RWPE1 (cell line): ENCODE measurements at regions not wholly inside any gene's neighbourhood (a gene's known extent, or its start where the extent isn't known, plus 50 kb on each side); places are given as distances from the start of the nearest gene placed in this dataset.

Experiments used
- CTCF ChIA-PET: fragments of 350-600 bp; sonication (Branson Sonifier 250); formaldehyde crosslinking; extraction: SDS; loops from one replicate; lab custom pipeline; 2021; lab: Yijun Ruan, JAX
- POLR2A ChIA-PET: fragments of 400-600 bp; formaldehyde crosslinking; extraction: SDS; loops from one replicate; lab custom pipeline; 2020; ENCODE audit warnings: antibody characterized with exemption; ENCODE audit not compliant: low non-redundant PET; lab: Yijun Ruan, JAX
- DNase-seq: peaks from one replicate; pipeline ENCODE4 v3.0.0; 2012; ENCODE audit warnings: low spot score
- H3K27ac ChIP-seq: fragments of 450-650 bp; 2 replicates; pipeline ENCODE4 v1.5.1; 2017
- CTCF ChIP-seq: fragments of 450-650 bp; conservative IDR thresholded peaks from 2 replicates; pipeline ENCODE4 v1.5.1; 2017; ENCODE audit warnings: low read depth, mild to moderate bottlenecking

GRCh38 chr13:99883805-99884204 lies 87.8 kb downstream of the ZIC5 start:
- H3K27ac ChIP-seq: no peak overlapping the region
- DNase-seq: no peak
- CTCF ChIA-PET: no interaction called here
- POLR2A ChIA-PET: no interaction called here
- no peak for TF ChIP-seq CTCF

GRCh38 chr13:99878921-99879610 lies 92.5 kb downstream of the ZIC5 start:
- POLR2A ChIA-PET: no interaction called here

DNA sequence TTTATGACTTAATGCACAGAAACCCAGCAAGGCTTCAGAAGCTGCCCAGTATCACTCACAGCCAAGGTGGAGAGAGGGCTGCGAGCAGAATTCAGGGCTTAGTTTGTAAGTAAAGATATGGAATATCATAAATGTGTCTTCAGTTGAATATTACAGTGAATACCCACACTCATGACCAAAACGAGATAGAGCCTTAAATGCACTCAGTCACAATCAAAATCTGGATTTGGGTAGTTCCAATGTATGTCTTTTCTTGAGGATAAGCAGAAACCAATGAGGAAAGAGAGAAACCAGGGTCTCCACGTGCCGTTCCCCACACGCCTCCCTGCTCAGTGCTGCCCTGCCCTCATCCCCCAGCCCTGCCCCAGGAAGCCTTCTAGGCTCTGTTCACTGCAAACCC lies 94.9 kb downstream of the ZIC5 start:
- DNase-seq: no peak
- H3K27ac ChIP-seq: no peak overlapping the region
- no peak for TF ChIP-seq CTCF
- CTCF ChIA-PET: interaction anchor here (0.8 kb wide), 1 partner anchor 26 kb away, joined by 8 read pairs; no protein-coding TSS in a partner anchor
- POLR2A ChIA-PET: no interaction called here

More at GRCh38 chr13:99878921-99879610, 92.5 kb downstream of the ZIC5 start:
- no peak overlapping the region for H3K27ac ChIP-seq
- no peak for DNase-seq
- TF ChIP-seq CTCF: no peak
- CTCF ChIA-PET: no interaction called here

- no peak for TF ChIP-seq CTCF
- no peak overlapping the region for H3K27ac ChIP-seq
- no peak for DNase-seq
- POLR2A ChIA-PET: no interaction called here
- CTCF ChIA-PET: no interaction called here
Measured at GRCh38 chr13:99875391-99875790, 96.2 kb downstream of the ZIC5 start.

DNA sequence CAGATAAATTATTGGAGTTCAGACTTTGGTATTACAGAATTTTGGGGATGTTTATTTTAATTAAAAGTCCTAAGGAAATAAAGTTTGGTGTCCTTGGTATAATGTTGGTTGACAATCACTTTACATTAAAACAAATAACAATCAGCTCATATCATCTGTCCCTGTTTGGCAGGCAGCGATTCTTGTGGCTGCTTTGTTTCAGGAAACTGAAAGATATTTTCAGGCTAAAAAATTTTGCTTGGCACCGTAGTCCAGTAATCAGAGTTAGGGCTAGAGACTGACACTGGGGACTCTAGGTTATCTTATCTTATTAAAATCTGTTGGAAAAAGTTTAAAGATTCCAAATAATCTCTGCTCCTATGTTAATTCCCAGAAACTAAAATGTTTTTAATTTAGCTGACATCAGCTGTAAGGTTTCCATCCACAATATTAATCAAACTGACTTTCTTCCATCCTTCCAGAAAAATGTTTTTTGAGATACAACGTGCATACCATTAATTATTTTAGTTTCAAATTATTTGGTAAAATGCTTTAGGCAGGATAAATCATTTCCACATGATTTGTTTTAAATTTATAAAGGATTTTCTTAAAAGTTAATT lies 97.6 kb downstream of the ZIC5 start:
- TF ChIP-seq CTCF: no peak
- POLR2A ChIA-PET: no interaction called here
- CTCF ChIA-PET: no interaction called here
- no peak overlapping the region for H3K27ac ChIP-seq
- DNase-seq: no peak

DNA sequence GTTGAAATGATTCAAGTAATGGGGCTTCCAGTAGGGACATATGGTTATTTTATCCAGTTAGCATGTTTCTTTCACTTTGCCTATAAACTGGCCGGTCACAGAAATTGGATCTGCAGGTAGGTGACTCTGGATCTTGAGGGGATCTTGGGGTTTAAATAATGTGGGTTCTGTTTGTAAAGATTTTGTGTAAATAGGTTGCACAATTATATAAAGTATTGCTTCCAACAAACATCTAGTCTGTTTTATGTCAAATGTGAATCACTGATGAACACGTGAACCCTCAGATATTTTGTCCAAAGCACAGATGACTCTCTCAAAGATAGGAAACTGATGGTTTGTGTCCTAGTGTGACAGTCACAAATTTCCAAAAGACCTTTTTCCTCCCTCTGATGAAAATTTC lies 98.4 kb downstream of the ZIC5 start:
- POLR2A ChIA-PET: no interaction called here
- no peak overlapping the region for H3K27ac ChIP-seq
- no peak for TF ChIP-seq CTCF
- DNase-seq: no peak
- CTCF ChIA-PET: interaction anchor here (0.6 kb wide), 1 partner anchor 1900 kb away, joined by 4 read pairs; no protein-coding TSS in a partner anchor
